ENCODE measurements at regions not wholly inside any gene's neighbourhood (a gene's known extent, or its start where the extent isn't known, plus 50 kb on each side); places are given as distances from the start of the nearest gene placed in this dataset.

DNA sequence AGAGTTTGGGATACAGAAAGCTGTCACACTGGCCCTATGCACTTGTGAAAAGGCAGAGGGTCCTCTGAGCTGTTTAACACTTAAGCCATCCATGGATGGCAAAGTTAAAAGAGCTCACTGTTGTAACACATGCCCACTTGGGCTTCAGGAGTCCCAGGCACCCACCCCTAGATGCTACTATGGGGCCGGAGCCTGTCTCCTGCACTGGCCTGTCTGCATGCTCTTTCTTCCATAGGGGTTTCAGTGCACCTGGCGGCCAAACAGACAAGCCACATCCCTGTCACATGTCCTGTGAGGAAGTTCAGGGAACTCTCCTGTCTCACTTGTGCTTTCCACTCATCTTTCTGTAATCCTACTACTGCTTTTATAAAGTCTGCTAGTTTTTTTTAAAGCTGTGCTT lies 2586.0 kb downstream of the PCDH7 start:
- TF ChIP-seq, protein P1, sequence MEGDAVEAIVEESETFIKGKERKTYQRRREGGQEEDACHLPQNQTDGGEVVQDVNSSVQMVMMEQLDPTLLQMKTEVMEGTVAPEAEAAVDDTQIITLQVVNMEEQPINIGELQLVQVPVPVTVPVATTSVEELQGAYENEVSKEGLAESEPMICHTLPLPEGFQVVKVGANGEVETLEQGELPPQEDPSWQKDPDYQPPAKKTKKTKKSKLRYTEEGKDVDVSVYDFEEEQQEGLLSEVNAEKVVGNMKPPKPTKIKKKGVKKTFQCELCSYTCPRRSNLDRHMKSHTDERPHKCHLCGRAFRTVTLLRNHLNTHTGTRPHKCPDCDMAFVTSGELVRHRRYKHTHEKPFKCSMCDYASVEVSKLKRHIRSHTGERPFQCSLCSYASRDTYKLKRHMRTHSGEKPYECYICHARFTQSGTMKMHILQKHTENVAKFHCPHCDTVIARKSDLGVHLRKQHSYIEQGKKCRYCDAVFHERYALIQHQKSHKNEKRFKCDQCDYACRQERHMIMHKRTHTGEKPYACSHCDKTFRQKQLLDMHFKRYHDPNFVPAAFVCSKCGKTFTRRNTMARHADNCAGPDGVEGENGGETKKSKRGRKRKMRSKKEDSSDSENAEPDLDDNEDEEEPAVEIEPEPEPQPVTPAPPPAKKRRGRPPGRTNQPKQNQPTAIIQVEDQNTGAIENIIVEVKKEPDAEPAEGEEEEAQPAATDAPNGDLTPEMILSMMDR (IDR thresholded peaks at IDR 0.05) = no peak
- no peak for TF ChIP-seq POLR2AphosphoS5 (IDR thresholded peaks at IDR 0.05)
